Neural cell (in vitro differentiated cells): ENCODE measurements at regions not wholly inside any gene's neighbourhood (a gene's known extent, or its start where the extent isn't known, plus 50 kb on each side); places are given as distances from the start of the nearest gene placed in this dataset.
"Not testable (repeated sequence)": the region's sequence is repeated elsewhere in the genome, so short reads cannot be mapped to it uniquely, and the experiment has no call there.

Source experiments
- EP300 ChIP-seq: fragments of 450-650 bp; conservative IDR thresholded peaks from 2 replicates; pipeline ENCODE4 v1.6.1; 2014; ENCODE audit warnings: antibody characterized with exemption, mild to moderate bottlenecking, moderate library complexity; ENCODE audit not compliant: poor library complexity, severe bottlenecking
- EZH2 ChIP-seq: fragments of 200-600, 300-800 bp; shearing (Covaris generic), sonication (generic); IDR thresholded peaks from 2 replicates; pipeline ENCODE4 v1.6.1; 2014; ENCODE audit warnings: antibody characterized with exemption, low read length, borderline replicate concordance, mild to moderate bottlenecking; ENCODE audit not compliant: insufficient read depth, poor library complexity, severe bottlenecking
- MXI1 ChIP-seq: fragments of 450-650 bp; conservative IDR thresholded peaks from 2 replicates; pipeline ENCODE4 v1.6.1; 2014; ENCODE audit warnings: antibody characterized with exemption, mild to moderate bottlenecking; ENCODE audit not compliant: poor library complexity, severe bottlenecking
- POLR2AphosphoS5 ChIP-seq: IDR thresholded peaks from 2 replicates; pipeline ENCODE4 v1.6.1; 2012
- RAD21 ChIP-seq: fragments of 450-650 bp; conservative IDR thresholded peaks from 2 replicates; pipeline ENCODE4 v1.6.1; 2014; ENCODE audit warnings: antibody characterized with exemption, mild to moderate bottlenecking, moderate library complexity
- TF ChIP-seq, protein P1 (sequence below): fragments of 450-650 bp; IDR thresholded peaks from 2 replicates; pipeline ENCODE4 v1.5.1; 2014; ENCODE audit warnings: antibody characterized with exemption, mild to moderate bottlenecking, moderate library complexity; ENCODE audit not compliant: poor library complexity, severe bottlenecking

DNA sequence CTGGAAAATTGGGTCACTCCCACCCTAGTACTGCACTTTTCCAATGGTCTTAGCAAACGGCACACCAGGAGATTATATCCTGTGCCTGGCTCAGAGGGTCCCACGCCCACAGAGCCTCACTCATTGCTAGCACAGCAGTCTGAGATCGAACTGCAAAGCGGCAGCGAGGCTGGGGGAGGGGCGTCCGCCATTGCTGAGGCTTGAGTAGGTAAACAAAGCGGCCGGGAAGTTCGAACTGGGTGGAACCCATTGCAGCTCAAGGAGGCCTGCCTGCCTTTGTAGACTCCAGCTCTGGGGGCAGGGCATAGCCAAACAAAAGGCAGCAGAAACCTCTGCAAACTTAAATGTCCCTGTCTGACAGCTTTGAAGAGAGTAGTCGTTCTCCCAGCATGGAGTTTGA is 164.6 kb downstream of the FOXD2 start:
- TF ChIP-seq EP300, EZH2, MXI1, RAD21, POLR2AphosphoS5: not testable (repeated sequence)
- TF ChIP-seq, protein P1, sequence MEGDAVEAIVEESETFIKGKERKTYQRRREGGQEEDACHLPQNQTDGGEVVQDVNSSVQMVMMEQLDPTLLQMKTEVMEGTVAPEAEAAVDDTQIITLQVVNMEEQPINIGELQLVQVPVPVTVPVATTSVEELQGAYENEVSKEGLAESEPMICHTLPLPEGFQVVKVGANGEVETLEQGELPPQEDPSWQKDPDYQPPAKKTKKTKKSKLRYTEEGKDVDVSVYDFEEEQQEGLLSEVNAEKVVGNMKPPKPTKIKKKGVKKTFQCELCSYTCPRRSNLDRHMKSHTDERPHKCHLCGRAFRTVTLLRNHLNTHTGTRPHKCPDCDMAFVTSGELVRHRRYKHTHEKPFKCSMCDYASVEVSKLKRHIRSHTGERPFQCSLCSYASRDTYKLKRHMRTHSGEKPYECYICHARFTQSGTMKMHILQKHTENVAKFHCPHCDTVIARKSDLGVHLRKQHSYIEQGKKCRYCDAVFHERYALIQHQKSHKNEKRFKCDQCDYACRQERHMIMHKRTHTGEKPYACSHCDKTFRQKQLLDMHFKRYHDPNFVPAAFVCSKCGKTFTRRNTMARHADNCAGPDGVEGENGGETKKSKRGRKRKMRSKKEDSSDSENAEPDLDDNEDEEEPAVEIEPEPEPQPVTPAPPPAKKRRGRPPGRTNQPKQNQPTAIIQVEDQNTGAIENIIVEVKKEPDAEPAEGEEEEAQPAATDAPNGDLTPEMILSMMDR, result not testable (repeated sequence)
